ENCODE measurements at regions not wholly inside any gene's neighbourhood (a gene's known extent, or its start where the extent isn't known, plus 50 kb on each side); places are given as distances from the start of the nearest gene placed in this dataset.

DNA sequence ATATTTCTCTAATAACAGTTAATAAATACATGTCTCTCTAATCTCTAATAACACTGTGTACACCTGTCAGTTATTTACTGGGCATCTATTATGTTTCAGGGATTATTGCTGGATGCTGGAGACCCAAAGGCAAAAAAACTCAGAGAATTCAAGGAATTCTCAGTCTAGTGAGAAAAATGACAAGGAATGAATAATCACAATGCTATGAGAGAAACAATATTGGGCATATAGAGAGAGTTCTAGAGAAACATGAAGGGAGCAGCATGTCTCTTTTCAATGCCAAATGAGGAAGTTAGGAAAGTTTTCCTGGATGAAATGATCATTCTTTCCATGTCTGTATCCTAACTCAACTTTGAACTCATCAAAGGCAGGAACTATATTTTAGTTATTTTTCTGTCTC, 82.8 kb downstream of the TNFSF18 start:
- TF ChIP-seq, protein P1, sequence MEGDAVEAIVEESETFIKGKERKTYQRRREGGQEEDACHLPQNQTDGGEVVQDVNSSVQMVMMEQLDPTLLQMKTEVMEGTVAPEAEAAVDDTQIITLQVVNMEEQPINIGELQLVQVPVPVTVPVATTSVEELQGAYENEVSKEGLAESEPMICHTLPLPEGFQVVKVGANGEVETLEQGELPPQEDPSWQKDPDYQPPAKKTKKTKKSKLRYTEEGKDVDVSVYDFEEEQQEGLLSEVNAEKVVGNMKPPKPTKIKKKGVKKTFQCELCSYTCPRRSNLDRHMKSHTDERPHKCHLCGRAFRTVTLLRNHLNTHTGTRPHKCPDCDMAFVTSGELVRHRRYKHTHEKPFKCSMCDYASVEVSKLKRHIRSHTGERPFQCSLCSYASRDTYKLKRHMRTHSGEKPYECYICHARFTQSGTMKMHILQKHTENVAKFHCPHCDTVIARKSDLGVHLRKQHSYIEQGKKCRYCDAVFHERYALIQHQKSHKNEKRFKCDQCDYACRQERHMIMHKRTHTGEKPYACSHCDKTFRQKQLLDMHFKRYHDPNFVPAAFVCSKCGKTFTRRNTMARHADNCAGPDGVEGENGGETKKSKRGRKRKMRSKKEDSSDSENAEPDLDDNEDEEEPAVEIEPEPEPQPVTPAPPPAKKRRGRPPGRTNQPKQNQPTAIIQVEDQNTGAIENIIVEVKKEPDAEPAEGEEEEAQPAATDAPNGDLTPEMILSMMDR (IDR thresholded peaks at IDR 0.05; ENCODE audit: low read length, missing control alignments) = no peak

DNA sequence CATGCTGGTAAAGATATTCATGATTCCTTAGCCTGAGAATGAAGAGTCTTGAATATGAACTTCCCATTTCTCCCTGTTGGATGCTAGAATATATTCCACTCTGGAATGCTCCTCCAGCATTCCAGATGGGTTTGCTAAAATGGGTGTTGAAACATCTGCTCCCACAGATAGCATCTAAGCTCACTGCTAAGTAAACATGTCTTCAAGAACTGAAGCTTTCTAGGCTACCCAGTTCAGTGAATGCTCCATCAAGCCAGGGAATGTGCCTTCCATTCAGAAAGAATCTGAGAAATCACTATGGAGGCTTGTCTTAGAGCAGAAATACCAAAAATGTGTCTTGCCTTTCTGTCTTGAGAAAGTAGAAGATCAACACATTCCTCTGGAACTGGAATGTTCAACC, 81.1 kb downstream of the TNFSF18 start:
- DNase-seq (ENCODE audit: low read depth) = peak; percentile 81

More for the DNA sequence above, 82.8 kb downstream of the TNFSF18 start:
- no peak for DNase-seq (ENCODE audit: low read depth)
- no peak overlapping the region for H3K4me3 ChIP-seq (replicated peaks; ENCODE audit: low read depth, low read length)

DNA sequence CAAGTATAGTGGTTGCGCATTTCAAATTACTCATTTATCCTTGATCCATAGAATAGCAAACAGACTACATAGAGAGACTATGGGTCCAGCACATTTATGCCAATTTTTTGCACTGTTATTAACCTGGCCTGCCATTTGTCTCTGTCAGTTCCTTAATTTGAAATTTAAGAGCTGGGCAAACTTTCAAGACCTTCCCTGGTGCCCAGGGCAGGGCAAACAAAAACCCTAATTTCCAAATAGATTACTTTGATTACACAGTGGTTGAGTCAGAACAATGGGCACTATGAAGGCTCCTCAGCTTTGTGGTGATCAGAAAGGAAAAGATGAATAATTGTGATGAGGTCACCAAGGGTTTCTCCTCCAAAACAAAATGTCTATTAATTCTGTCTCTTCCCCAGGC, 80.6 kb downstream of the TNFSF18 start:
- DNase-seq (ENCODE audit: low read depth) = peak; percentile 32
- no peak overlapping the region for H3K4me3 ChIP-seq (replicated peaks; ENCODE audit: low read depth, low read length)

More for the DNA sequence above, 81.1 kb downstream of the TNFSF18 start:
- TF ChIP-seq, protein P1 (IDR thresholded peaks at IDR 0.05; ENCODE audit: low read length, missing control alignments) = no peak
- no peak overlapping the region for H3K4me3 ChIP-seq (replicated peaks; ENCODE audit: low read depth, low read length)

GRCh38 chr1:172971241-172971640, 79.5 kb downstream of the TNFSF18 start:
- DNase-seq (ENCODE audit: low read depth) = no peak
- TF ChIP-seq, protein P1 (IDR thresholded peaks at IDR 0.05; ENCODE audit: low read length, missing control alignments) = no peak
- H3K4me3 ChIP-seq (replicated peaks; ENCODE audit: low read depth, low read length) = no peak overlapping the region

More for the DNA sequence above, 80.6 kb downstream of the TNFSF18 start:
- TF ChIP-seq, protein P1 (IDR thresholded peaks at IDR 0.05; ENCODE audit: low read length, missing control alignments) = no peak

GRCh38 chr1:172972258-172972657, 78.5 kb downstream of the TNFSF18 start:
- no peak overlapping the region for H3K4me3 ChIP-seq (replicated peaks; ENCODE audit: low read depth, low read length)
- DNase-seq (ENCODE audit: low read depth) = no peak
- TF ChIP-seq, protein P1 (IDR thresholded peaks at IDR 0.05; ENCODE audit: low read length, missing control alignments) = no peak

- no peak overlapping the region for H3K4me3 ChIP-seq (replicated peaks; ENCODE audit: low read depth, low read length)
- no peak for DNase-seq (ENCODE audit: low read depth)
- TF ChIP-seq, protein P1 (IDR thresholded peaks at IDR 0.05; ENCODE audit: low read length, missing control alignments) = no peak
These were observed 77.3 kb downstream of the TNFSF18 start for GRCh38 chr1:172973424-172973823.
